C1 segment of cervical spinal cord (tissue), 14 donors: ENCODE measurements at regions not wholly inside any gene's neighbourhood (a gene's known extent, or its start where the extent isn't known, plus 50 kb on each side); places are given as distances from the start of the nearest gene placed in this dataset.
"Not testable (repeated sequence)": the region's sequence is repeated elsewhere in the genome, so short reads cannot be mapped to it uniquely, and the experiment has no call there.

ENCODE experiments used
- DNase-seq, 14 donors: peaks; one replicate each; lab custom pipeline; 2025; lab: John Stamatoyannopoulos, UW

GRCh38 chr21:34219334-34220060, 144.3 kb upstream of the KCNE2 start:
- DNase-seq, result no peak

- no peak for DNase-seq
These were observed 143.1 kb upstream of the KCNE2 start for GRCh38 chr21:34220556-34221195.

- no peak for DNase-seq
These were observed 142.3 kb upstream of the KCNE2 start for GRCh38 chr21:34221331-34222030.

- no peak for DNase-seq
These were observed 141.8 kb upstream of the KCNE2 start for GRCh38 chr21:34222031-34222335.

GRCh38 chr21:34223376-34223775, 140.4 kb upstream of the KCNE2 start:
- DNase-seq, result no peak

- DNase-seq, result no peak
These were observed 136.4 kb upstream of the KCNE2 start for GRCh38 chr21:34227386-34227852.

- DNase-seq, result no peak
These were observed 135.0 kb upstream of the KCNE2 start for GRCh38 chr21:34228792-34229191.

- no peak for DNase-seq
These were observed 134.5 kb upstream of the KCNE2 start for GRCh38 chr21:34229353-34229752.

GRCh38 chr21:34233741-34234140, 130.1 kb upstream of the KCNE2 start:
- not testable (repeated sequence) for DNase-seq

- no peak for DNase-seq
These were observed 128.3 kb upstream of the KCNE2 start for GRCh38 chr21:34235514-34235913.

GRCh38 chr21:34242973-34243372, 120.8 kb upstream of the KCNE2 start:
- DNase-seq, result no peak

- DNase-seq, result no peak
These were observed 120.2 kb upstream of the KCNE2 start for GRCh38 chr21:34243562-34243961.

- no peak for DNase-seq
These were observed 111.1 kb upstream of the KCNE2 start for GRCh38 chr21:34252751-34253150.

GRCh38 chr21:34255073-34255472, 108.7 kb upstream of the KCNE2 start:
- no peak for DNase-seq

- DNase-seq, result no peak
These were observed 103.4 kb upstream of the KCNE2 start for GRCh38 chr21:34260277-34261008.

- DNase-seq, result peak in 2 of 14 donors; percentile 4 to 5
These were observed 101.9 kb upstream of the KCNE2 start for GRCh38 chr21:34261841-34262468.

GRCh38 chr21:34262469-34262845, 101.3 kb upstream of the KCNE2 start:
- DNase-seq, result no peak

GRCh38 chr21:34263629-34264028, 100.2 kb upstream of the KCNE2 start:
- no peak for DNase-seq

- DNase-seq, result no peak
These were observed 97.5 kb upstream of the KCNE2 start for GRCh38 chr21:34266351-34266750.

- no peak for DNase-seq
These were observed 95.3 kb upstream of the KCNE2 start for GRCh38 chr21:34268493-34268892.

- no peak for DNase-seq
These were observed 93.4 kb upstream of the KCNE2 start for GRCh38 chr21:34270411-34270810.
